Erythroblast (primary cell): ENCODE measurements at regions not wholly inside any gene's neighbourhood (a gene's known extent, or its start where the extent isn't known, plus 50 kb on each side); places are given as distances from the start of the nearest gene placed in this dataset.
"Not testable (repeated sequence)": the region's sequence is repeated elsewhere in the genome, so short reads cannot be mapped to it uniquely, and the experiment has no call there.

Experiments
- GATA1 ChIP-seq: IDR thresholded peaks from 2 replicates; pipeline ENCODE4 v1.6.1; 2011; ENCODE audit warnings: low read depth, mild to moderate bottlenecking, control low read depth, low read length, moderate library complexity
- POLR2A ChIP-seq: IDR thresholded peaks from 2 replicates; pipeline ENCODE4 v1.6.1; 2011; ENCODE audit warnings: mild to moderate bottlenecking, low read length

GRCh38 chr14:105764254-105764901, 238.0 kb downstream of the TMEM121 start:
- not testable (repeated sequence) for TF ChIP-seq POLR2A, GATA1
